ENCODE measurements at regions not wholly inside any gene's neighbourhood (a gene's known extent, or its start where the extent isn't known, plus 50 kb on each side); places are given as distances from the start of the nearest gene placed in this dataset.

DNA sequence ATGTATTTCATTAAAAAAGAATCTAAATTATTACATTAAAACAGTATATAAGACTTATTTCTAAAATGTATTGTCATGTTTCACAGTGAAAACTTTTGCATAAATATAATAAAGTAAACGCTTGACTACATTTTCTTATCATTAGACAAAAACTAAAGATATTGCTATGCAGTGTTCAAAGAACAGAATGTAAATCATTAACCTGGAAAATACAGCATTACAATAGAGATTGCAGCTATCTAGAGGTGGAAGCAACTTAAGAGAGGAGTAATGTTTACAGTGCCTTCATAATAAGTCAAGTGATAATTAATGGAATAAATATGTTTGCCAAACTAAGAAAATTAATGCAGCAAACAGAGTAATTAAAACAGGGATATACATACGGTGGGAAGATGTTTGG is 940.9 kb downstream of the FSTL5 start:
- Mint-ChIP-seq H3K27ac (no peak overlapping the region), H3K9me3 (ENCODE audit: insufficient read depth) (peaks cover 6% of the 10 kb centered on the region), H3K4me3 (no peak overlapping the region), H3K4me1 (no peaks in the 10 kb centered on the region), H3K27me3 (no peaks in the 10 kb centered on the region)
- Histone ChIP-seq H4K20me1 (ENCODE audit: control insufficient read depth, insufficient read depth, low read length, poor library complexity, severe bottlenecking) (no peaks in the 10 kb centered on the region), H3K9ac (ENCODE audit: low read length) (no peak overlapping the region), H2AFZ (ENCODE audit: insufficient read depth, low read depth, low read length, poor library complexity, severe bottlenecking) (no peak overlapping the region), H3K27me3 (replicated peaks in 1 of 4; ENCODE audit: control extremely low read depth in 1 of 4, control insufficient read depth in 3 of 4, insufficient read depth in 4 of 4, low read length in 3 of 4) (no peaks in the 10 kb centered on the region), H3K36me3 (replicated peaks in 1 of 2; ENCODE audit: control extremely low read depth in 1 of 2, control insufficient read depth in 1 of 2, extremely low read depth in 1 of 2, insufficient read depth in 2 of 2, low read length in 1 of 2) (no peaks in the 10 kb centered on the region), H3K9me3 (ENCODE audit: control extremely low read depth in 1 of 3, control insufficient read depth in 2 of 3, insufficient read depth in 1 of 3, low read length in 2 of 3) (peaks cover 0 to 10% (median 8%) of the 10 kb centered on the region in 3 donors), H3K4me1 (ENCODE audit: control insufficient read depth in 2 of 2, insufficient read depth in 2 of 2, low read length in 2 of 2) (no peaks in the 10 kb centered on the region), H3K27ac (ENCODE audit: low read length in 2 of 2) (no peak overlapping the region), H3K79me2 (ENCODE audit: control insufficient read depth, insufficient read depth, low read length) (no peaks in the 10 kb centered on the region), H3K4me2 (replicated peaks; ENCODE audit: low read depth, low read length, poor library complexity, severe bottlenecking) (no peak overlapping the region), H3K4me3 (ENCODE audit: control extremely low read depth in 1 of 5, extremely low read depth in 1 of 5, insufficient read depth in 1 of 5, low read depth in 2 of 5, low read length in 4 of 5) (no peak overlapping the region)
- POLR2A ChIA-PET = no interaction called here
- TF ChIP-seq, protein P1, sequence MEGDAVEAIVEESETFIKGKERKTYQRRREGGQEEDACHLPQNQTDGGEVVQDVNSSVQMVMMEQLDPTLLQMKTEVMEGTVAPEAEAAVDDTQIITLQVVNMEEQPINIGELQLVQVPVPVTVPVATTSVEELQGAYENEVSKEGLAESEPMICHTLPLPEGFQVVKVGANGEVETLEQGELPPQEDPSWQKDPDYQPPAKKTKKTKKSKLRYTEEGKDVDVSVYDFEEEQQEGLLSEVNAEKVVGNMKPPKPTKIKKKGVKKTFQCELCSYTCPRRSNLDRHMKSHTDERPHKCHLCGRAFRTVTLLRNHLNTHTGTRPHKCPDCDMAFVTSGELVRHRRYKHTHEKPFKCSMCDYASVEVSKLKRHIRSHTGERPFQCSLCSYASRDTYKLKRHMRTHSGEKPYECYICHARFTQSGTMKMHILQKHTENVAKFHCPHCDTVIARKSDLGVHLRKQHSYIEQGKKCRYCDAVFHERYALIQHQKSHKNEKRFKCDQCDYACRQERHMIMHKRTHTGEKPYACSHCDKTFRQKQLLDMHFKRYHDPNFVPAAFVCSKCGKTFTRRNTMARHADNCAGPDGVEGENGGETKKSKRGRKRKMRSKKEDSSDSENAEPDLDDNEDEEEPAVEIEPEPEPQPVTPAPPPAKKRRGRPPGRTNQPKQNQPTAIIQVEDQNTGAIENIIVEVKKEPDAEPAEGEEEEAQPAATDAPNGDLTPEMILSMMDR (IDR thresholded peaks at IDR 0.05) = no peak
- no peak for TF ChIP-seq EZH2 (IDR thresholded peaks at IDR 0.05; ENCODE audit: borderline replicate concordance, insufficient read depth, low read depth, low read length, poor library complexity, severe bottlenecking)
- DNase-seq = no peak
- intact Hi-C loops (cut with micrococcal nuclease) = no loop called here
- WGBS (ENCODE audit: insufficient coverage) = no CpG with 5 or more reads among the region's 2 CpGs
- CTCF ChIA-PET = no interaction called here
- ATAC-seq (ENCODE audit: low read depth) = no peak

DNA sequence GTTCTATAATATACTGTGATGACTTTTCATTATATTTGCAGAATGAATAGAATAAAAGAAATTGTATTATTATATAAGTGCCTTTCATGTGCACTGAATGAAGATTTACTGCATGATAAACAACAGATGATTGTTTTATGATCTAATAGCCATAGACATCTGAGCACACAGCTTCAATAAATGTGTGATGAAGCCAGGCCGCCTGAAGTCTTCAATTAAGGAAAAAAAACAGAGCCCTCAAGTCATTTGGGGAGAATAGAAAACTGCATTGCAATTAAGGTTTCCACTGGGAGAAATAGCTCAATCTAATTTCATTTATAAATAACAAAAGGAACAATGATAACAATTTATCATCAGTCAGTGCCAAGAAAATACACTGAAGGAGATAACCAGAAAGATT is 955.2 kb downstream of the FSTL5 start:
- Histone ChIP-seq H3K79me2 (ENCODE audit: control insufficient read depth, insufficient read depth, low read length) (no peaks in the 10 kb centered on the region), H3K27me3 (replicated peaks in 1 of 4; ENCODE audit: control extremely low read depth in 1 of 4, control insufficient read depth in 3 of 4, insufficient read depth in 4 of 4, low read length in 3 of 4) (no peaks in the 10 kb centered on the region), H3K9ac (ENCODE audit: low read length) (no peak overlapping the region), H4K20me1 (ENCODE audit: control insufficient read depth, insufficient read depth, low read length, poor library complexity, severe bottlenecking) (no peaks in the 10 kb centered on the region), H3K27ac (ENCODE audit: low read length in 2 of 2) (no peak overlapping the region), H3K9me3 (ENCODE audit: control extremely low read depth in 1 of 3, control insufficient read depth in 2 of 3, insufficient read depth in 1 of 3, low read length in 2 of 3) (peaks cover 0 to 12% (median 1%) of the 10 kb centered on the region in 3 donors), H2AFZ (ENCODE audit: insufficient read depth, low read depth, low read length, poor library complexity, severe bottlenecking) (no peak overlapping the region), H3K4me1 (ENCODE audit: control insufficient read depth in 2 of 2, insufficient read depth in 2 of 2, low read length in 2 of 2) (no peaks in the 10 kb centered on the region), H3K4me2 (replicated peaks; ENCODE audit: low read depth, low read length, poor library complexity, severe bottlenecking) (no peak overlapping the region), H3K36me3 (replicated peaks in 1 of 2; ENCODE audit: control extremely low read depth in 1 of 2, control insufficient read depth in 1 of 2, extremely low read depth in 1 of 2, insufficient read depth in 2 of 2, low read length in 1 of 2) (no peaks in the 10 kb centered on the region), H3K4me3 (ENCODE audit: control extremely low read depth in 1 of 5, extremely low read depth in 1 of 5, insufficient read depth in 1 of 5, low read depth in 2 of 5, low read length in 4 of 5) (no peak overlapping the region)
- POLR2A ChIA-PET = no interaction called here
- no CpG with 5 or more reads among the region's 1 CpG for WGBS (ENCODE audit: insufficient coverage)
- TF ChIP-seq, protein P1 (IDR thresholded peaks at IDR 0.05) = no peak
- no peak for TF ChIP-seq EZH2 (IDR thresholded peaks at IDR 0.05; ENCODE audit: borderline replicate concordance, insufficient read depth, low read depth, low read length, poor library complexity, severe bottlenecking)
- Mint-ChIP-seq H3K9me3 (ENCODE audit: insufficient read depth) (peaks cover 11% of the 10 kb centered on the region), H3K27me3 (no peaks in the 10 kb centered on the region), H3K27ac (no peak overlapping the region), H3K4me1 (no peaks in the 10 kb centered on the region), H3K4me3 (no peak overlapping the region)
- intact Hi-C loops (cut with micrococcal nuclease) = no loop called here
- no peak for ATAC-seq (ENCODE audit: low read depth)
- CTCF ChIA-PET = no interaction called here
- DNase-seq = no peak

Measured in B cell (primary cell).